Mesenchymal stem cell (in vitro differentiated cells and primary cell): ENCODE measurements at regions not wholly inside any gene's neighbourhood (a gene's known extent, or its start where the extent isn't known, plus 50 kb on each side); places are given as distances from the start of the nearest gene placed in this dataset.

Experiments
- DNase-seq: peaks from one replicate; pipeline ENCODE4 v3.0.0-alpha.2; 2013
- H2AFZ ChIP-seq: one replicate; pipeline ENCODE4 v1.6.1; 2013; ENCODE audit warnings: low read depth, mild to moderate bottlenecking, control low read depth, inconsistent platforms, low read length, moderate library complexity
- H2AK5ac ChIP-seq: 2 replicates; pipeline ENCODE4 v1.6.1; 2013; ENCODE audit warnings: low read length, moderate library complexity, mild to moderate bottlenecking, inconsistent platforms; ENCODE audit not compliant: severe bottlenecking
- H2BK120ac ChIP-seq: one replicate; pipeline ENCODE4 v1.6.1; 2013; ENCODE audit warnings: low read depth, mild to moderate bottlenecking, inconsistent platforms, low read length, moderate library complexity
- H2BK12ac ChIP-seq, 2 experiments: one replicate each; pipeline ENCODE4 v1.6.1; 2013; ENCODE audit warnings: inconsistent platforms in 2 of 2, low read length in 2 of 2, mild to moderate bottlenecking in 2 of 2, moderate library complexity in 2 of 2, control low read depth in 1 of 2
- H2BK15ac ChIP-seq: one replicate; pipeline ENCODE4 v1.6.1; 2013; ENCODE audit warnings: mild to moderate bottlenecking, low read depth, inconsistent platforms; ENCODE audit not compliant: poor library complexity, severe bottlenecking
- H2BK5ac ChIP-seq: 2 replicates; pipeline ENCODE4 v1.6.1; 2013; ENCODE audit warnings: low read depth, mild to moderate bottlenecking, low read length, control low read depth, inconsistent platforms; ENCODE audit not compliant: poor library complexity, severe bottlenecking
- H3K14ac ChIP-seq, 2 experiments: one replicate each; pipeline ENCODE4 v1.6.1; 2013; ENCODE audit warnings: inconsistent platforms in 2 of 2, low read length in 2 of 2, control low read depth in 1 of 2, mild to moderate bottlenecking in 1 of 2, moderate library complexity in 1 of 2
- H3K18ac ChIP-seq, 2 experiments: one replicate each; pipeline ENCODE4 v1.6.1; 2013; ENCODE audit warnings: inconsistent platforms in 2 of 2, low read length in 2 of 2, control low read depth in 1 of 2, low read depth in 1 of 2, mild to moderate bottlenecking in 1 of 2
- H3K23ac ChIP-seq, 2 experiments: one replicate each; pipeline ENCODE4 v1.6.1; 2013; ENCODE audit warnings: inconsistent platforms in 2 of 2, low read length in 2 of 2, mild to moderate bottlenecking in 2 of 2, moderate library complexity in 2 of 2, control low read depth in 1 of 2
- H3K27ac ChIP-seq: 2 replicates; pipeline ENCODE4 v1.5.1; 2013; ENCODE audit warnings: mild to moderate bottlenecking, moderate library complexity, low read length, control low read depth, inconsistent platforms; ENCODE audit not compliant: poor library complexity, severe bottlenecking
- H3K27me3 ChIP-seq, 2 experiments: 2 replicates each; pipeline versions ENCODE4 v1.6.1 to v1.7.0; 2013; ENCODE audit warnings: low read length in 2 of 2, mild to moderate bottlenecking in 2 of 2, moderate library complexity in 2 of 2, control low read depth in 1 of 2, inconsistent platforms in 1 of 2; ENCODE audit not compliant: control insufficient read depth in 1 of 2, insufficient read depth in 1 of 2
- H3K36me3 ChIP-seq, 2 experiments: 2 replicates each; pipeline versions ENCODE4 v1.6.1 to v1.7.0; 2013; ENCODE audit warnings: low read length in 2 of 2, control low read depth in 1 of 2, inconsistent platforms in 1 of 2, low read depth in 1 of 2, mild to moderate bottlenecking in 1 of 2; ENCODE audit not compliant: insufficient read depth in 2 of 2, control insufficient read depth in 1 of 2
- H3K4ac ChIP-seq, 2 experiments: one replicate each; pipeline ENCODE4 v1.6.1; 2013; ENCODE audit warnings: inconsistent platforms in 2 of 2, low read length in 2 of 2, mild to moderate bottlenecking in 2 of 2, moderate library complexity in 2 of 2, control low read depth in 1 of 2, low read depth in 1 of 2
- H3K4me1 ChIP-seq: 2 replicates; pipeline ENCODE4 v1.6.1; 2013; ENCODE audit warnings: low read depth, low read length, control low read depth; ENCODE audit not compliant: control insufficient read depth, insufficient read depth
- H3K4me2 ChIP-seq: 2 replicates; pipeline ENCODE4 v1.6.1; 2013; ENCODE audit warnings: low read length, mild to moderate bottlenecking, inconsistent platforms; ENCODE audit not compliant: poor library complexity, severe bottlenecking
- H3K4me3 ChIP-seq, 2 experiments: 2 replicates each; pipeline versions ENCODE4 v1.5.1 to v1.7.0; 2013; ENCODE audit warnings: low read length in 2 of 2, mild to moderate bottlenecking in 2 of 2, control low read depth in 1 of 2, low read depth in 1 of 2; ENCODE audit not compliant: insufficient read depth in 1 of 2
- H3K79me1 ChIP-seq: replicated peaks from 2 replicates; pipeline ENCODE4 v1.6.1; 2013; ENCODE audit warnings: mild to moderate bottlenecking, control low read depth, low read length, inconsistent platforms; ENCODE audit not compliant: poor library complexity, severe bottlenecking
- H3K9ac ChIP-seq: 2 replicates; pipeline ENCODE4 v1.7.0; 2013; ENCODE audit warnings: mild to moderate bottlenecking, low read length, moderate library complexity
- H3K9me3 ChIP-seq: 2 replicates; pipeline ENCODE4 v1.7.0; 2013; ENCODE audit warnings: mild to moderate bottlenecking, low read length; ENCODE audit not compliant: control insufficient read depth
- H4K8ac ChIP-seq: one replicate; pipeline ENCODE4 v1.6.1; 2013; ENCODE audit warnings: inconsistent platforms, mild to moderate bottlenecking, low read length, moderate library complexity
- H4K91ac ChIP-seq: one replicate; pipeline ENCODE4 v1.6.1; 2013; ENCODE audit warnings: mild to moderate bottlenecking, low read length, inconsistent platforms
- WGBS: methylation state at CpG from one replicate; pipeline ENCODE4 v1.1.7; 2013; ENCODE audit warnings: mixed read lengths; 5-methylcytosine and 5-hydroxymethylcytosine counted together

DNA sequence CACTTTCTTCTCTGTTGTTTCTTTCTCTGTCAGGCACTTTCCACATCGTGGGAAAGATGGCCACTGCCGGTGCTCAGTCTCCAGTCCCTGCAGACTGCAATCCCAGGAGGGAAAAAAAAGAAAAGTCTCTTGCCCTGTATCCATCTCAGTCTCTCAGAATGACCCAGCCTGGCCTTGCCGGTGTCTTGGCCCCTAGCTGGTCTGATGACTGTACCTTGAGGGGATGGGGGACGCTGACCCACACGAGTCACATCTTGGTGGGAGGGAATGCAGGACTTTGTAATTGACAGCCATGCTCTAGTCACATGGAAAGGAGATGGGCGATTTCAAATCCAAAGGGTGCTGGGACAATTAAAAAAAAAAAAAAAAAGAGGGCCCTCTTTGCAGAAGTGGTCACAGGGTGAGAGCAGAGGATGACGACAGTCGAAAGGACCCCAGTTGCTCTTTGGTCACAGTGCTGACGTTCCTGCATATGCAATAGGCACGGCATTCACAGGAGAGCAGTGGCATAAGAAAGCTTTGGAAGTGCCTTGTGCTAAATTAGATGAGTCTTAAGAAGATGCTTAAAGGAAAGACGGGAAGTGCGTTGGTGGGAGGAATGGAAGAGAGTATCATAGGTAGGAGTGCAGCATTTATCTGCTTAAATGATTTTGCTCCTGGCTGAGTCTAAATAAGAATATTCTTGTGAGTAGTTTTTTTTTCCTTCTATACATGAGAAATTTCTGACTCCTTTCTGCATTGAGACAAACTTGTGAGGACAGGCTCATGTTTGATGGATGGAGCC, 63.9 kb upstream of the AKAP12 start:
- DNase-seq: no peak
- Histone ChIP-seq H3K23ac (no peak overlapping the region), H2AK5ac (no peak overlapping the region), H3K79me1 (no peaks in the 10 kb centered on the region), H4K91ac (no peak overlapping the region), H3K14ac (no peak overlapping the region), H3K36me3 (no peaks in the 10 kb centered on the region), H3K4me3 (no peak overlapping the region), H2BK15ac (no peak overlapping the region), H3K27me3 (no peaks in the 10 kb centered on the region), H3K4me1 (no peaks in the 10 kb centered on the region), H3K18ac (no peak overlapping the region), H3K4me2 (no peak overlapping the region), H3K9ac (no peak overlapping the region), H2BK12ac (no peak overlapping the region), H2AFZ (no peak overlapping the region), H2BK120ac (no peak overlapping the region), H3K4ac (no peak overlapping the region), H4K8ac (no peak overlapping the region), H3K27ac (no peak overlapping the region), H3K9me3 (no peaks in the 10 kb centered on the region), H2BK5ac (no peak overlapping the region)
- WGBS: 88% methylated on average over 12 of the region's 12 CpGs

DNA sequence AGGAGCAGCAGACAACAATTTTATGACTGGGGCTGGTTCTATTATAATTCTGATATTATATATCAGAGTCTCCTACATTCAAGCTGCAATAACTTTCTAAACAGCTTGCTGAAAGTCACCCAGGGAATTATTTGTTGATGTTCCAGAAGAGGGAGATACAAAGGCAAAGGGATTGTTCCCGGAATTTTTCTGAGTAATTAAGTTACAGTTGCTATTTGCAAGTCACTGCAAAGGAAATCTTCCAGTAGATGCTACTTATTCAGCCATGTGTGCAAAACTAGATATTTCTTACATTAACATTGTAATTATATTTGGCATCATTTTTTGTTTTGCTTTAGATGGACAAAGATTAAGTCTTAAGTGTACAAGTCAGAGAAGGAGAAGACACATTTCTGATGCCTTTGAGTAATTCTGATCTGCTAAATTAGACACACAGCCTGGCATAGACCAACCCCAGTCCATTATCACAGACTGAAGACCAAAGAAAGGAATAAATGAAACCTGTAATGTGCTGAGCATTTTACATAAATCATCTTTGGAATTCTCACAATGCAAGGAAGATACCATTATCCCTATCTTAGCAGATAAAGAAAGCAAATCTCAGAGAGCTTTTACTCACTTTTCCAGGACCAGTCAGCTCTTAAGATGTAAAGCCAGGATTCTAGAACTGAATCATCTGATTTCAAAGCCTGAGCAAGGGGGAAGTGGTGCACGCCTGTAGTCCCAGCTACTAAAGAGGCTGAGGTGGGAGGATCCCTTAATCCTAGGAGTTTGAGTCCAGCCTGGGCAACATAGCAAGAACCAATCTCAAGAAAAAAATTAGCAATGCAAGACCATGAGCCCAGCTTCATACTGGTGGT, 62.6 kb upstream of the AKAP12 start:
- Histone ChIP-seq H3K18ac (no peak overlapping the region), H3K23ac (no peak overlapping the region), H3K9ac (peak overlapping the region; percentile 8), H3K27me3 (no peaks in the 10 kb centered on the region), H2AK5ac (no peak overlapping the region), H2BK12ac (no peak overlapping the region), H2BK15ac (no peak overlapping the region), H3K4me3 (no peak overlapping the region), H3K4ac (no peak overlapping the region), H2BK5ac (no peak overlapping the region), H3K36me3 (no peaks in the 10 kb centered on the region), H4K91ac (no peak overlapping the region), H3K4me1 (no peaks in the 10 kb centered on the region), H2BK120ac (no peak overlapping the region), H3K14ac (no peak overlapping the region), H3K4me2 (no peak overlapping the region), H3K79me1 (no peaks in the 10 kb centered on the region), H4K8ac (no peak overlapping the region), H3K27ac (no peak overlapping the region), H3K9me3 (no peaks in the 10 kb centered on the region), H2AFZ (no peak overlapping the region)
- 78% methylated on average over 2 of the region's 2 CpGs for WGBS
- DNase-seq: no peak

DNA sequence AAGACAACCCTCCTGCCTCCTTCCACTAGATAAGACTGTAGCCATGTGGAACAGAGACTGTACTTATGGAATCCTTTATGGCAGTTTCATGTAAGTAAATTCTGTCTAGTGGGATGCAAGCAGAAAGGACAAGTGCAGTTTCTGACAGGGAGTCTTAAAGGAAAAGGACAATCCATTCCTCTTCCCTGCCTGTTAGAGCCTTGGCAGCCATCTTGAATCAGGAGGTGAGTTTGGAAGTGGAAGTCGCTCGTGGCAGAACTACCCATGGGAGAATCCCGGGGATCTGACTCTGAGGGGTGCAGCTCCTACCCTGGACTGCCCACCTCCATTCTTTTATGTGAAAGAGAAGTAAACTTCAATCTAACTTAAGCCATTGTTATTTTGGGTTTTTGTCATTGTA, 61.4 kb upstream of the AKAP12 start:
- H3K27me3 ChIP-seq: no peaks in the 10 kb centered on the region
- no peak overlapping the region for H3K4me2 ChIP-seq
- H3K4me1 ChIP-seq: no peaks in the 10 kb centered on the region
- no peaks in the 10 kb centered on the region for H3K79me1 ChIP-seq
- no peak overlapping the region for H3K27ac ChIP-seq
- no peak overlapping the region for H4K91ac ChIP-seq
- H2AFZ ChIP-seq: no peak overlapping the region
- H2BK12ac ChIP-seq: no peak overlapping the region
- H3K14ac ChIP-seq: no peak overlapping the region
- H3K4me3 ChIP-seq: no peak overlapping the region
- DNase-seq: no peak
- H3K9me3 ChIP-seq: no peaks in the 10 kb centered on the region
- H2BK15ac ChIP-seq: no peak overlapping the region
- no peaks in the 10 kb centered on the region for H3K36me3 ChIP-seq
- H3K18ac ChIP-seq: no peak overlapping the region
- H2BK120ac ChIP-seq: no peak overlapping the region
- no peak overlapping the region for H3K9ac ChIP-seq
- H2AK5ac ChIP-seq: no peak overlapping the region
- H3K23ac ChIP-seq: no peak overlapping the region
- H2BK5ac ChIP-seq: no peak overlapping the region
- H3K4ac ChIP-seq: no peak overlapping the region
- H4K8ac ChIP-seq: no peak overlapping the region
- WGBS: 100% methylated on average over 2 of the region's 3 CpGs

DNA sequence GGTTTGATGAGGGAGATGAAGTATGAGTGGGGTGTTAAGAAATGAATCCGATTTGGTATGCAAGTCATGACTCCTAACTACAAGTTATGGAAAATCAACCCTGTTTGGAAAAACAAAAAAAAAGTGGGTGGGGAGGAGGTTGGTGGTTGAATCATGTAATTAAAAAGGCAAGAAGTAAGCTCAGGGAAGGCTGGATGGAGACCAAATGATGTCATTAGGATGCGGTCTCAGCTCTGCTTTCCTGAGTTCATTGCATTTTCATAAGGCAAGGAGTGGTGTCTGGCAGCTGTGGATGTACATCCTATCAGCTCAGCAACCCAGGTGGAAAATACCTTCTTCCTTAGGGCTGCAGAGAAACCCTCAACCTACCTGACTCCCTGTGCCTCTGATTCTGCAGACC, 60.4 kb upstream of the AKAP12 start:
- H3K14ac ChIP-seq: no peak overlapping the region
- 81% methylated on average over 2 of the region's 2 CpGs for WGBS
- H2BK5ac ChIP-seq: no peak overlapping the region
- H3K27ac ChIP-seq: no peak overlapping the region
- no peaks in the 10 kb centered on the region for H3K79me1 ChIP-seq
- H3K4me1 ChIP-seq: no peaks in the 10 kb centered on the region
- peak; percentile 8 for DNase-seq
- no peak overlapping the region for H3K4ac ChIP-seq
- no peaks in the 10 kb centered on the region for H3K9me3 ChIP-seq
- no peak overlapping the region for H3K23ac ChIP-seq
- H2BK15ac ChIP-seq: no peak overlapping the region
- no peak overlapping the region for H3K9ac ChIP-seq
- H3K4me3 ChIP-seq: no peak overlapping the region
- no peak overlapping the region for H4K8ac ChIP-seq
- H3K18ac ChIP-seq: no peak overlapping the region
- no peaks in the 10 kb centered on the region for H3K27me3 ChIP-seq
- H3K36me3 ChIP-seq: no peaks in the 10 kb centered on the region
- H2AFZ ChIP-seq: no peak overlapping the region
- no peak overlapping the region for H2BK120ac ChIP-seq
- no peak overlapping the region for H2BK12ac ChIP-seq
- no peak overlapping the region for H3K4me2 ChIP-seq
- H4K91ac ChIP-seq: no peak overlapping the region
- H2AK5ac ChIP-seq: no peak overlapping the region
